ENCODE measurements at regions not wholly inside any gene's neighbourhood (a gene's known extent, or its start where the extent isn't known, plus 50 kb on each side); places are given as distances from the start of the nearest gene placed in this dataset.
"Not testable (repeated sequence)": the region's sequence is repeated elsewhere in the genome, so short reads cannot be mapped to it uniquely, and the experiment has no call there.

- H3K4me1 Mint-ChIP-seq = no peaks in the 10 kb centered on the region
- H3K4me3 Mint-ChIP-seq = no peak overlapping the region
- ATAC-seq (replicated peaks; ENCODE audit: extremely low read depth, poor library complexity, severe bottlenecking) = no peak
- H3K9me3 Mint-ChIP-seq = peaks cover 12% of the 10 kb centered on the region
- DNase-seq (ENCODE audit: low spot score in 2 of 2) = no peak
- H3K27me3 Mint-ChIP-seq = peaks cover 14% of the 10 kb centered on the region
- H3K27ac Mint-ChIP-seq (ENCODE audit: low read depth) = no peak overlapping the region
- H3K36me3 Mint-ChIP-seq (ENCODE audit: insufficient read depth) = no peaks in the 10 kb centered on the region
These were observed 497.4 kb upstream of the MEIS1 start for GRCh38 chr2:65937379-65938160.

DNA sequence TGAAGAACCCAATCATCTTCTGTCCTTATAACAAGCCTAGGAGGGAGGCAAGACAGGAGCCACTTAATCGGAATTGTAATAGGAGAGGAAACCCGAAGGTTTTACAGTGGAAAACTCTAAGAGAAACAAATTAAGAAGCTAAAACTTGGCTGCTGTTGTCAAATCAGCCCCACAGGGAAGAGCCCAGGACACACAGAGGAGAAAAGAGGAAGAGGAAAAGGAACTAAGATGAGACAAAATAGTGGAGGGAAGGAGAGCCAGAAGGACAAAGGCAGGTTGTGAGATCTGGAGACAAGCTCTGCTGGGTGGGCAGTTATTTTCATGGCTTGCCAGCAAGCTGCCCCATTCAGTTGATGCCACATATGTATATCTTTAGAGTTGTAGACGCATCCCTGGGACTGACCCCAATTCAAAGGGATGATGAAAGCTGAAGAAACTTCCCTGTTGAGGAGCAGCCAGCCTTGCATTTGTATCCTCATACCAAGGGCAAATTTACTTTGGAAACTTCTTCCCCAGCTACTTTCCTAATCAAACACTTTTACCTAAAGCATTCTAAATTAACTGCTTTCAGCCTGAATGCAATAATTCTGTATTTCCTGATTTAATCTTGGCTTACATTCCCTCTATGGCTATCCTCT, 499.8 kb upstream of the MEIS1 start:
- no peak overlapping the region for H3K27ac Mint-ChIP-seq (ENCODE audit: low read depth)
- peaks cover 12% of the 10 kb centered on the region for H3K9me3 Mint-ChIP-seq
- H3K4me3 Mint-ChIP-seq = no peak overlapping the region
- no peaks in the 10 kb centered on the region for H3K36me3 Mint-ChIP-seq (ENCODE audit: insufficient read depth)
- ATAC-seq (replicated peaks; ENCODE audit: extremely low read depth, poor library complexity, severe bottlenecking) = no peak
- H3K27me3 Mint-ChIP-seq = peaks cover 14% of the 10 kb centered on the region
- DNase-seq (ENCODE audit: low spot score in 2 of 2) = no peak
- H3K4me1 Mint-ChIP-seq = no peaks in the 10 kb centered on the region

DNA sequence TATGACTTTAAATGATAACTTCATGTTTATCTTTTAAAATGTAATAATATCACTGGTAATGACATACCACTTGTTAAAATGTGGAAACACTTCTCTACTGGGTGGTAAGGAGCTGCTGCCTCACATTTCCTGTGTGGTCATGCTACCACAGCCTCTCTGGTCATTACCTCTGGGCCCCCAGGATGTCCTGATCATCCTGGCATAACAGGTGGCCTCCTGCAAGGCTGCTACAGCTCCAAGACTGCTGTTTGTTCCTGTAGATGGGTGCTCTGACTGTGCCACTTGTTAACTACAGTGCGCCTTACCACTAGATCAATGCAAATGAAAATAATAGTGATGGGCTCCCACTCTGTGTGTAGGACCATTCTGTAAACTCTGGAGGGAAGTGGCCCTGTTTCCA, 500.2 kb upstream of the SPRED2 start:
- H3K4me1 Mint-ChIP-seq = no peaks in the 10 kb centered on the region
- H3K4me3 Mint-ChIP-seq = no peak overlapping the region
- no peak for ATAC-seq (replicated peaks; ENCODE audit: extremely low read depth, poor library complexity, severe bottlenecking)
- H3K27ac Mint-ChIP-seq (ENCODE audit: low read depth) = no peak overlapping the region
- peaks cover 14% of the 10 kb centered on the region for H3K27me3 Mint-ChIP-seq
- H3K9me3 Mint-ChIP-seq = peaks cover 7% of the 10 kb centered on the region
- no peaks in the 10 kb centered on the region for H3K36me3 Mint-ChIP-seq (ENCODE audit: insufficient read depth)
- no peak for DNase-seq (ENCODE audit: low spot score in 2 of 2)

GRCh38 chr2:65931056-65931455, 498.7 kb upstream of the SPRED2 start:
- Mint-ChIP-seq H3K9me3 (peaks cover 14% of the 10 kb centered on the region), H3K27ac (ENCODE audit: low read depth) (no peak overlapping the region), H3K27me3 (peaks cover 14% of the 10 kb centered on the region), H3K36me3 (ENCODE audit: insufficient read depth) (no peaks in the 10 kb centered on the region), H3K4me3 (no peak overlapping the region), H3K4me1 (no peaks in the 10 kb centered on the region)
- no peak for DNase-seq (ENCODE audit: low spot score in 2 of 2)
- no peak for ATAC-seq (replicated peaks; ENCODE audit: extremely low read depth, poor library complexity, severe bottlenecking)

DNA sequence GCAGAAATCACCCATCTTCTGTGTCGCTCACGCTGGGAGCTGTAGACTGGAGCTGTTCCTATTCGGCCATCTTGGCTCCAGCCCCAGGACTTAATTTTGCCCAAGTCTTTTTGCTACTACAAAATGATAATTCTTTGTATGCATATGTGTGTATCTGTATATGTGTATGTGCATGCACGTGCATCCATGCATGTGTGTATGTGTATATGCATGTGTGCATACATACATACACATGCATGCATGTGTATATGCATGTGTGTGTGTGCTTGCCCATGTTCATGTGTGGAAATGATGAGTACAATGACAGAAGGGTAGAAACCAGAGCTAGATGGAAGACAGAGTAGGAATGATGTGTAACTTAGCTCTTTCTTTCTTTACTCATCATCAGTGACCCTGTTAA, 497.9 kb upstream of the SPRED2 start:
- ATAC-seq (replicated peaks; ENCODE audit: extremely low read depth, poor library complexity, severe bottlenecking) (no peak), DNase-seq (ENCODE audit: low spot score in 2 of 2) (no peak)
- Mint-ChIP-seq H3K27me3 (peaks cover 14% of the 10 kb centered on the region), H3K4me3 (no peak overlapping the region), H3K36me3 (ENCODE audit: insufficient read depth) (no peaks in the 10 kb centered on the region), H3K9me3 (peaks cover 14% of the 10 kb centered on the region), H3K27ac (ENCODE audit: low read depth) (no peak overlapping the region), H3K4me1 (no peaks in the 10 kb centered on the region)

- H3K4me1 Mint-ChIP-seq; H3K27ac Mint-ChIP-seq (ENCODE audit: low read depth); H3K4me3 Mint-ChIP-seq; ATAC-seq (replicated peaks; ENCODE audit: extremely low read depth, poor library complexity, severe bottlenecking); DNase-seq (ENCODE audit: low spot score in 2 of 2); H3K36me3 Mint-ChIP-seq (ENCODE audit: insufficient read depth): not testable (repeated sequence)
- H3K27me3 Mint-ChIP-seq = peaks cover 14% of the 10 kb centered on the region
- peaks cover 14% of the 10 kb centered on the region for H3K9me3 Mint-ChIP-seq
These were observed 497.3 kb upstream of the SPRED2 start for GRCh38 chr2:65929664-65930063.

GRCh38 chr2:65922794-65923193, 490.4 kb upstream of the SPRED2 start:
- Mint-ChIP-seq H3K27me3 (no peaks in the 10 kb centered on the region), H3K4me1 (no peaks in the 10 kb centered on the region), H3K27ac (ENCODE audit: low read depth) (no peak overlapping the region), H3K36me3 (ENCODE audit: insufficient read depth) (no peaks in the 10 kb centered on the region), H3K9me3 (peaks cover 12% of the 10 kb centered on the region), H3K4me3 (no peak overlapping the region)
- DNase-seq (ENCODE audit: low spot score in 2 of 2) (no peak), ATAC-seq (replicated peaks; ENCODE audit: extremely low read depth, poor library complexity, severe bottlenecking) (no peak)

DNA sequence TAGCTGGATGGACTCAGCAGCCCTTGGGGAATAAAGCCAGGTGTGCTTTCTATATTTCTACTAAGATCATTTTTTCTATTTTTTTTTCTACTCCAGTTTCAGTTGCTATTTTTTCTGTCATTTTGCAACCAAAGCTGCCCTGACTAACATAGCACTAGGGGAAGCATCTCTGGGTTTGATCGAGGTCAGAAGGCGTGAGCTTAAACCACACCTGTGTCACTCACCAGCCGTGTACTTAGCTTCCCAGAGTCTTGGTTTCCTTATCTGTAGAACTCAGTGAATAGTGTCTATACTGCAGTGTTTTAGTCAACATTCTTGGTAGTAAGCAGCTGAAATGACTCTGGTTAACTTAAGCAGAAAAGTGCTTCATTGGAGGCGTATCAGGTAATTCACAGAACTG, 489.6 kb upstream of the SPRED2 start:
- Mint-ChIP-seq H3K36me3 (ENCODE audit: insufficient read depth) (no peaks in the 10 kb centered on the region), H3K27ac (ENCODE audit: low read depth) (no peak overlapping the region), H3K4me1 (no peaks in the 10 kb centered on the region), H3K27me3 (no peaks in the 10 kb centered on the region), H3K9me3 (peaks cover 10% of the 10 kb centered on the region), H3K4me3 (no peak overlapping the region)
- ATAC-seq (replicated peaks; ENCODE audit: extremely low read depth, poor library complexity, severe bottlenecking) (no peak), DNase-seq (ENCODE audit: low spot score in 2 of 2) (no peak)

DNA sequence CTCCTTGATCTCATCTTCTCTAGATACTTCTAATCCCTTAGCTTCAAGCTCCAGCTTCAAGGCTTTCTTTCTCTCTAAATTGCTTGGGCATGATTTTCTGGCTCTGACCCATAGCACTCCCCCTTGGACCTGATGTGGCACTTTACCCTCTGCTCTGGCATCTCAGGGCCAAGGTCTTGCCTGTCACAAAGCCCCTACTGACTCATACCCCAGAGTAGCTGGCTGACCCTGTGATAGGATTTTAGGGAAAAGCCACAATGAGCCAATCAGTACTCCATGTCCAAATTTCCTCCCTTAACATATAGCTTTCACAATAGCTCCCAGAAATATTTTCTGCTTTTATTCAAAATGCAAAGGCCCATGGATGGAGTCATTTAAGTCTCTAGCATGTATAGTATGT, 488.7 kb upstream of the SPRED2 start:
- no peak for DNase-seq (ENCODE audit: low spot score in 2 of 2)
- no peak overlapping the region for H3K4me3 Mint-ChIP-seq
- ATAC-seq (replicated peaks; ENCODE audit: extremely low read depth, poor library complexity, severe bottlenecking) = no peak
- H3K36me3 Mint-ChIP-seq (ENCODE audit: insufficient read depth) = no peaks in the 10 kb centered on the region
- no peaks in the 10 kb centered on the region for H3K27me3 Mint-ChIP-seq
- H3K9me3 Mint-ChIP-seq = peaks cover 5% of the 10 kb centered on the region
- no peaks in the 10 kb centered on the region for H3K4me1 Mint-ChIP-seq
- H3K27ac Mint-ChIP-seq (ENCODE audit: low read depth) = no peak overlapping the region

GRCh38 chr2:65920659-65921058, 488.3 kb upstream of the SPRED2 start:
- Mint-ChIP-seq H3K4me1 (no peaks in the 10 kb centered on the region), H3K27ac (ENCODE audit: low read depth) (no peak overlapping the region), H3K27me3 (no peaks in the 10 kb centered on the region), H3K4me3 (no peak overlapping the region), H3K36me3 (ENCODE audit: insufficient read depth) (no peaks in the 10 kb centered on the region), H3K9me3 (peaks cover 5% of the 10 kb centered on the region)
- no peak for DNase-seq (ENCODE audit: low spot score in 2 of 2)
- ATAC-seq (replicated peaks; ENCODE audit: extremely low read depth, poor library complexity, severe bottlenecking) = no peak

GRCh38 chr2:65919550-65920188, 487.3 kb upstream of the SPRED2 start:
- peaks cover 5% of the 10 kb centered on the region for H3K9me3 Mint-ChIP-seq
- no peak for ATAC-seq (replicated peaks; ENCODE audit: extremely low read depth, poor library complexity, severe bottlenecking)
- DNase-seq (ENCODE audit: low spot score in 2 of 2) = no peak
- no peaks in the 10 kb centered on the region for H3K27me3 Mint-ChIP-seq
- no peaks in the 10 kb centered on the region for H3K36me3 Mint-ChIP-seq (ENCODE audit: insufficient read depth)
- H3K27ac Mint-ChIP-seq (ENCODE audit: low read depth) = no peak overlapping the region
- no peaks in the 10 kb centered on the region for H3K4me1 Mint-ChIP-seq
- H3K4me3 Mint-ChIP-seq = no peak overlapping the region

DNA sequence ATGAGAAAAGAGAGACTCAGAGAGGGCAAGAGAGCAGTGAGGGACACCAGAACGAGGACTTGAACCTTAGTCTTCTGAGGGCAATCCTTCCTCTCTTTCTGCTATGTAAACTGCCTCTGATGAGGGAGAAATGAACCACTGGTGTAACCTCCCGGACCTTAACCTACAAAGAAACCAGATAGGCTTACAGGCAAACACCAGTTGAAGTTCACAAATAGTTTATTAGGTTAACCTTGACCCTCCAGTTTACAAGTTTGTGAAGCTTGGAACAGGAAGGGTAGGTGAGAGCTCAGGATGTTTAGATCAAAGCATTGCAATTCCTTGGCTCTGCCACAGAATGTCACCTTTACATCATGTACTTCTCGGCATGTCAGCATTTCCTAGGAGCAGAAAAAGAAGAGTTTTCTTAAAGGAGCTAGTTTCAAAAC, 486.4 kb upstream of the SPRED2 start:
- no peak overlapping the region for H3K27ac Mint-ChIP-seq (ENCODE audit: low read depth)
- no peaks in the 10 kb centered on the region for H3K36me3 Mint-ChIP-seq (ENCODE audit: insufficient read depth)
- H3K4me1 Mint-ChIP-seq = no peaks in the 10 kb centered on the region
- no peak for ATAC-seq (replicated peaks; ENCODE audit: extremely low read depth, poor library complexity, severe bottlenecking)
- no peaks in the 10 kb centered on the region for H3K27me3 Mint-ChIP-seq
- H3K4me3 Mint-ChIP-seq = no peak overlapping the region
- H3K9me3 Mint-ChIP-seq = peaks cover 5% of the 10 kb centered on the region
- DNase-seq (ENCODE audit: low spot score in 2 of 2) = no peak

GRCh38 chr2:65917986-65918385, 485.6 kb upstream of the SPRED2 start:
- Mint-ChIP-seq H3K36me3 (ENCODE audit: insufficient read depth) (no peaks in the 10 kb centered on the region), H3K4me3 (no peak overlapping the region), H3K27me3 (no peaks in the 10 kb centered on the region), H3K9me3 (peaks cover 1% of the 10 kb centered on the region), H3K4me1 (no peaks in the 10 kb centered on the region), H3K27ac (ENCODE audit: low read depth) (no peak overlapping the region)
- no peak for ATAC-seq (replicated peaks; ENCODE audit: extremely low read depth, poor library complexity, severe bottlenecking)
- DNase-seq (ENCODE audit: low spot score in 2 of 2) = no peak
